ENCODE measurements at regions not wholly inside any gene's neighbourhood (a gene's known extent, or its start where the extent isn't known, plus 50 kb on each side); places are given as distances from the start of the nearest gene placed in this dataset.

GRCh38 chr7:156307193-156307592 is 333.4 kb upstream of the RNF32 start:
- DNase-seq (ENCODE audit: low read depth) = no peak

DNA sequence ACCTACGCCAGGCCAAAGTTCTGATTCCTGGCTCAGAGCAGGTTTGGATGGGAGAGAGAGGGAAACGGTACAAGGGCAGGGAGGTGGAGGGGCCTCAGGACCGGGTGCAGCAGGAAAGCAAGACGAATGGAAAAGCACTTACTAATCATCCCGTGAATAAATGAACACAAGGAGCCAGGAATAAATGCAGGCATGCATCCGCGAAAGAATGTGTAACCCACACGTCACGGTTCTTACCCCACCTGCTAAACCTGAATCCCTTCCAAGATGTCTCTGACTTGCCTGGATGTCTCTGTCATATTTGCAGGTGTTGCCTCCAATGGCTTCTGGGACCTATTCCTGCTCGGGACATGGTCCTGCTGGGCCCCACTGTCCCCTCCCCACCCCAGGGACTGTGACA is 335.2 kb upstream of the RNF32 start:
- DNase-seq (ENCODE audit: low read depth) = no peak

DNA sequence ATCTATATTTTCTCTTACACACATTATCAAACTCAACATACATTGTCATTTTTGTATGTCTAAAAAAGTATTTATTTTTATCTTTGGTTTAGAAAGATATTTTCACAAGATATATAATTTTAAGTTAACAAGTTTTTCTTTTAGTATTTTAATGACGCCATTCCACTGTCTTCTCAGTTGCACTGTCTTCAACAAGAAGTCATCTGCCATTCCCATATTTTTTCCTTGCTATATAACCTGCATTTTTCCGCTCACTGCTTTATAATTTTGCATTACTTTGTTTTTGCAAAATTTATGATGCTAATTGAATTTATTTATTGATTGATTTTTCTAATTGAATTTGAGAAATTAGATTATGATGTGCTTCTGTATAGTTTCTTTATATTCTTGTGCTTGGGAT is 357.8 kb upstream of the RNF32 start:
- DNase-seq (ENCODE audit: low read depth) = no peak

- DNase-seq (ENCODE audit: low read depth) = no peak
Measured at GRCh38 chr7:156279635-156280034, 360.9 kb upstream of the RNF32 start.

- DNase-seq (ENCODE audit: low read depth) = no peak
Measured at GRCh38 chr7:156275292-156275691, 365.3 kb upstream of the RNF32 start.

GRCh38 chr7:156274557-156274956 is 366.0 kb upstream of the RNF32 start:
- DNase-seq (ENCODE audit: low read depth) = no peak

DNA sequence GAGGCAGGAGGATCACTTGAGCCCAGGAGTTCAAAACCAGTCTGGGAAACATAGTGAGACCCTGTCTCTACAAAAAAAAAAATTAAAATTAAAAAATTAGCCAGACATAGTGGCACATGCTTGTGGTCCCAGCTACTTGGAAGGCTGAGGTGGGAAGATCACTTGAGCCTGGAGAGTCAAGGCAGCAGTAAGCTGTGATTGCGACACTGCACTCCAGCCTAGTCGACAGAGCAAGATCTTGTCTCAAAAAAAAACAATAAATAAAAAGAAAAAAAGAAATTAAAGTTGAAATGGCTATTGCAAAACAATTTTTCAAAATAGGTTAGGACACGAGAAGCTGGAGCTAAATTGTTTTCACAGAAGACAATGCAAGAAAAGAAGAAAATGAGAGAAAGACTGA is 379.0 kb upstream of the RNF32 start:
- no peak for DNase-seq (ENCODE audit: low read depth)

- no peak for DNase-seq (ENCODE audit: low read depth)
Measured at GRCh38 chr7:156257904-156258303, 382.7 kb upstream of the RNF32 start.

DNA sequence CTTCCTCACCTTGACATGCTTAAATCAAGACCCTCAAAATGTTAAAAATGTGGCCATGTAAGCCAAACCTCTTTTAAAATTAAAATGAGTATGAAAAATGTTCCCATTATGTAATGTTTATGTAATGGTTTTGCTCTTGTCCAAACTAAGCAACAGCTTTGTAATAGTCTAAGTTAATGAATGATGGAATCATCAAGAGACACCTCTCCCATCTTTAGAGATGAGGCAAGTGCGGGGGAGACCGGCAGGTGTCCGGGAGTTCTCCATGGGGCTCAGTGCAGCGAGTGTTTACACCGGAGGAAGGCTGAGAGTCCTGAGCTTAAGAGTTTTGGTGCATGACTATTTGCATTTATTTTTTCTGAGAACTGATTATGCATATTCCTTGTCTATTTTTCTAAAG is 384.9 kb upstream of the RNF32 start:
- DNase-seq (ENCODE audit: low read depth) = no peak

GRCh38 chr7:156251861-156252260 is 388.7 kb upstream of the RNF32 start:
- DNase-seq (ENCODE audit: low read depth) = no peak

GRCh38 chr7:156240532-156240931 is 400.0 kb upstream of the RNF32 start:
- DNase-seq (ENCODE audit: low read depth) = no peak

- DNase-seq (ENCODE audit: low read depth) = no peak
Measured at GRCh38 chr7:156238366-156239133, 402.0 kb upstream of the RNF32 start.

- DNase-seq (ENCODE audit: low read depth) = no peak
Measured at GRCh38 chr7:156237614-156238013, 403.0 kb upstream of the RNF32 start.

GRCh38 chr7:156236936-156237599 is 403.5 kb upstream of the RNF32 start:
- no peak for DNase-seq (ENCODE audit: low read depth)

- no peak for DNase-seq (ENCODE audit: low read depth)
Measured at GRCh38 chr7:156236181-156236889, 404.2 kb upstream of the RNF32 start.

DNA sequence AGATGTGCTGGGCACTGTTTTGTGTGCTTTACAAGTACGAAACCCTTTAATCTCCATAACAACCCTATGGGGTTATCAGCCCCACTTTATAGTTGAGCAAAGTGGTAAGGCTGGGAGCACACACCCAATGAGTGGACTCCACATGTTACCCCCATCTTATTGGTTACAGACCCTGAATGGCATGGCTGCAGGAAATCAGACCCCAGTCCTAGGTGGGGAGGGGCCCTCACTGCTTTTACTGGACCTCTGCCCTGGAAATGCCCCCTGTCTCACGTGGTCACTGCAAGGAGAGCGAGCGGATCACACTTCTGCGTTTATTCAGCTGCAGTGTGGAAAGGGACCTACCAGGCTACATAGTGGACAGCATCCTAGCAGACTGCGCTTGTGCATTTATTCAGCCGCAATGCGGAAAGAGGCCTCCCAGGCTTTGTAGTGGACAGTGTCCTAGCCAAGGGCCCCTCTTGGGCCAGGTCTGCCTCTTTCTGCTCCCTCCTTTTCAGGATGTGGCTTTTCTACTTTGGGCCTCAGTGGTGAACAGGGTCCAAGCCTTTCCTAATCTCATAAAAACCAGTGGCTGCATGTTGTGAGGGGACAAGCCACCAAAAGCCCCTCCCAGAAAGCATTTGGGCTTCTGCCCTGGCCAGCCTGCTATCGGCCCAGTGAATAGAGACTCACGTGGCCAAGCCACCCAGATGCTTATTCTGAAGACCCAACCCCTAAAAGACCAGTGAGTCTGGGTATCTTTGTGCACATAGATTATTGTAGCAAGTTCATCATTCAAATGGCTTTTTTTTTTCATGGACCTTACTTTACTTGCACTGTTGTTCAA is 405.7 kb upstream of the RNF32 start:
- DNase-seq (ENCODE audit: low read depth) = no peak

DNA sequence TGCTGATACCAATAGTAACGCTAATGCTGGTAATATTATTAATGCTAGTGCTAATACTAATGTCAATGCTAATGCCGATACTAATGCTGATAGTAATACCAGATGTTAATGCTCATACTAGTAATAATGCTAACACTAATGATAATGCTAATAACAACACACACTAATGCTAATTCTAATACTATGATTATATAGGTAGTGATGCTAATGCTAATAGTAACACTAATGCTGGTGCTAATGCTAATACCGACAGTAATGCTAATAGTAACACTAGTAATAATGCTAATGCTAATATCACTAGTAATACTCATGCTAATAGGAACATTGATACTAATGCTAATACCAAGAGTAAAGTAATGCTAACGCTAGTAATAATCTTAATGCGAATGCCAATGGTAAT is 406.4 kb upstream of the RNF32 start:
- DNase-seq (ENCODE audit: low read depth) = no peak

DNA sequence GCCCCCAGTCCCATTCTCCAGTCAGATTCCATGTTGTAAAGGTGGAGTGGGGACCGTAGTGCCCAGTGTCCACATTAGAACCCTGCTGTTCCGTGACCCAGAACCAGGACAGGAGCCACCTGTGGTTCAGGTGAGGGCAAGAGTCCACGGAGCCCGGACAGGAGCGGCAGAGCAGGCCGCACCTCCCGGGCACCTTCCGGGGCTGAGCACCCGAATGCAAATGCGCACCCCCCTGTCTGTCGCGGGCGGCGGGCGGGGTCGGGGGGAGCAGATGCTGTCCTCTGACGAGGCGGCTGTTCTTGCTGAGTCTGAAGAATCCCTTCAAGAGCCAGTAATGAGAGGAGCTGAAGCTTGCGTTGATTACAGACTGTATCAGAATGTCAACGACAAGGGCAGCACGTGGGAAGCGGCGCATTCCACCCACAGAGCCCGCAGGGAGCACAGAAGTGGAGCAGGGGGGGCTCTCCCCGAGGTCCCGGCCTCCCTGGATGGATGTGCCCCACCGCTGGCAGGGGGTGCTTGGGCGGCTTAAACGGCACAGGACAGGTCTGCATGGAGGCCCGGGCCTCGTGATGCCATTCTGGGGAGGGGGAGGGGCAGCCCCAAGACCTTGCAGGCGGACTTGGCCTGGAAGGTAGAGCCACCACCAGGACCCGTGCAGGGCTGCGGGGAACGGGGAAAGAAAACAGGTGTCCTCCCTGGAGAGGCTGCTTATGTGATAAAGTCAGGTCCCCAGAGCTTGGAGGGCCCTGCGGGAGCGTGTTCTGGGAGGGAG is 407.5 kb upstream of the RNF32 start:
- no peak for DNase-seq (ENCODE audit: low read depth)

GRCh38 chr7:156230576-156230975 is 410.0 kb upstream of the RNF32 start:
- no peak for DNase-seq (ENCODE audit: low read depth)

DNA sequence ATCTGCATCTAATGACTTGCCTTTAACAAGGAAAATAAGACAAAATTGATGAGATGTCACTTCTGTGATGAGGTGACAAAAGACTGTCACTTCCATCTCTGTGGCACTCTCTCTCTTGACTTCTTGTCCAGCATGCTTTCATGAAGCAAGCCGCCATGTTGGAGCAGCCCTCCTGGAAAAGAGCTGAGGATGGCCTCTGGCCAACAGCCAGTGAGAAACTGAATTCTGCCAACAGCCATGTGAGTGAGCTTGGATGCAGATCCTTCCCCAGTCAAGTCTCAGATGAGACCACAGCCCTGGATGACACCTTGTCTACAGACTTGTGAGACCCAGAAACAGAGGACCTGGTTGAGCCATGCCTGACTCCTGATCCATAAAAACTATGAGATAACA is 412.6 kb upstream of the SHH start:
- DNase-seq (ENCODE audit: low read depth) = no peak

Data from EH (cell line).